HCT116 (cell line): ENCODE measurements at regions not wholly inside any gene's neighbourhood (a gene's known extent, or its start where the extent isn't known, plus 50 kb on each side); places are given as distances from the start of the nearest gene placed in this dataset.

ENCODE experiments used
- ATAC-seq: fragments of 200-7000 bp; cut with Tn5 transposase; 2 replicates; pipeline ENCODE4 v1.9.1; 2020; ENCODE audit warnings: mild to moderate bottlenecking, moderate library complexity
- BruUV-seq: library from RNA; stranded (reverse); fragments of 400-500 nt; replicated peaks from 2 replicates; lab custom pipeline; 2021; lab: Mats Ljungman, UMichigan
- CTCF ChIA-PET: fragments of 300-600 bp; sonication (Branson Sonifier 250); formaldehyde crosslinking; loops from one replicate; lab custom pipeline; 2021; ENCODE audit warnings: antibody characterized with exemption; lab: Charles Lee
- POLR2A ChIA-PET: fragments of 300-600, 350-600 bp; sonication (Branson Sonifier 250); formaldehyde crosslinking; loops from one replicate; lab custom pipeline; 2021; ENCODE audit warnings: antibody characterized with exemption; lab: Charles Lee
- RAD21 ChIA-PET, 2 experiments: fragments of 300-600 bp; sonication (Branson Sonifier 250); formaldehyde crosslinking; loops; one replicate each; lab custom pipeline; 2023; ENCODE audit warnings: low total read pairs in 2 of 2; ENCODE audit not compliant: uncharacterized antibody in 2 of 2, unreplicated experiment in 2 of 2, low non-redundant PET in 1 of 2; lab: Charles Lee
- DNase-seq: peaks from one replicate; pipeline ENCODE4 v3.0.0-alpha.2; 2010; ENCODE audit warnings: low read depth, low spot score
- H2AFZ ChIP-seq: fragments of 200-600 bp; shearing (Covaris generic), sonication (generic); 2 replicates; pipeline ENCODE4 v1.6.1; 2017; ENCODE audit warnings: low read depth, mixed run types, mixed read lengths, antibody characterized with exemption, low read length; ENCODE audit not compliant: poor library complexity, severe bottlenecking
- H3K27ac ChIP-seq: 2 replicates; pipeline ENCODE4 v1.5.1; 2012; ENCODE audit warnings: low read depth, low read length
- H3K27me3 ChIP-seq: fragments of 200-600 bp; sonication (generic); 2 replicates; pipeline ENCODE4 v1.6.1; 2016; ENCODE audit warnings: mixed run types, low read length, mixed read lengths; ENCODE audit not compliant: insufficient read depth
- H3K36me3 ChIP-seq, 2 experiments: fragments of 200-500 bp in 1 of 2; fragments of 200-600 bp in 1 of 2; sonication (Bioruptor generic) in 1 of 2; sonication (generic) in 1 of 2; 2 replicates each; pipeline versions ENCODE4 v1.5.1 to v1.6.1; 2014 to 2016; ENCODE audit warnings: low read length in 2 of 2, inconsistent platforms in 1 of 2, mixed read lengths in 1 of 2, mixed run types in 1 of 2; ENCODE audit not compliant: insufficient read depth in 2 of 2, control insufficient read depth in 1 of 2
- H3K4me1 ChIP-seq, 2 experiments: fragments of 200-600 bp in 1 of 2; sonication (generic) in 1 of 2; 2 replicates each; pipeline versions ENCODE4 v1.5.1 to v1.6.1; 2012 to 2017; ENCODE audit warnings: low read length in 2 of 2, inconsistent platforms in 1 of 2, mild to moderate bottlenecking in 1 of 2, mixed read lengths in 1 of 2, mixed run types in 1 of 2, moderate library complexity in 1 of 2; ENCODE audit not compliant: insufficient read depth in 2 of 2, control insufficient read depth in 1 of 2
- H3K4me2 ChIP-seq: fragments of 200-600 bp; sonication (generic); 2 replicates; pipeline ENCODE4 v1.6.1; 2017; ENCODE audit warnings: mixed run types, low read length, mixed read lengths
- H3K4me3 ChIP-seq, 2 experiments: fragments of 200-600 bp in 1 of 2; sonication (generic) in 1 of 2; replicated peaks in 1 of 2; 2 replicates each; pipeline ENCODE4 v1.5.1; 2011 to 2016; ENCODE audit warnings: low read length in 2 of 2, control low read depth in 1 of 2, low read depth in 1 of 2, mild to moderate bottlenecking in 1 of 2, mixed read lengths in 1 of 2, mixed run types in 1 of 2
- H3K79me2 ChIP-seq: fragments of 200-600 bp; sonication (generic); 2 replicates; pipeline ENCODE4 v1.6.1; 2017; ENCODE audit warnings: mild to moderate bottlenecking, mixed run types, low read length, moderate library complexity, mixed read lengths; ENCODE audit not compliant: insufficient read depth
- H3K9ac ChIP-seq: fragments of 200-600 bp; sonication (generic); 2 replicates; pipeline ENCODE4 v1.6.1; 2016; ENCODE audit warnings: low read length, mixed read lengths
- H3K9me2 ChIP-seq: fragments of 200-600 bp; sonication (generic), shearing (Covaris generic); 2 replicates; pipeline ENCODE4 v1.6.1; 2017; ENCODE audit warnings: mixed run types, mild to moderate bottlenecking, moderate library complexity; ENCODE audit not compliant: insufficient read depth
- H3K9me3 ChIP-seq, 2 experiments: fragments of 200-500 bp in 1 of 2; fragments of 200-600 bp in 1 of 2; sonication (Bioruptor generic) in 1 of 2; sonication (generic) in 1 of 2; 2 replicates each; pipeline ENCODE4 v1.6.1; 2014 to 2017; ENCODE audit warnings: low read length in 2 of 2, mixed read lengths in 2 of 2, inconsistent platforms in 1 of 2, low read depth in 1 of 2, mild to moderate bottlenecking in 1 of 2, mixed run types in 1 of 2, moderate library complexity in 1 of 2; ENCODE audit not compliant: control insufficient read depth in 1 of 2, insufficient read depth in 1 of 2
- H4K20me1 ChIP-seq: fragments of 200-600 bp; sonication (generic), shearing (Covaris generic); 2 replicates; pipeline ENCODE4 v1.6.1; 2017; ENCODE audit warnings: mixed run types, mild to moderate bottlenecking, moderate library complexity; ENCODE audit not compliant: insufficient read depth
- CEBPB ChIP-seq: IDR thresholded peaks from 2 replicates; pipeline ENCODE4 v1.6.1; 2012; ENCODE audit warnings: low read depth
- EZH2 ChIP-seq: fragments of 200-600 bp; sonication (generic); IDR thresholded peaks from 2 replicates; pipeline ENCODE4 v1.6.1; 2017; ENCODE audit warnings: antibody characterized with exemption, mixed run types
- EZH2phosphoT487 ChIP-seq: fragments of 200-600 bp; IDR thresholded peaks from 2 replicates; pipeline ENCODE4 v1.6.1; 2018; ENCODE audit warnings: antibody characterized with exemption, borderline replicate concordance
- FOSL1 ChIP-seq: IDR thresholded peaks from 2 replicates; pipeline ENCODE4 v1.6.1; 2012; ENCODE audit warnings: low read depth
- POLR2A ChIP-seq: IDR thresholded peaks from 2 replicates; pipeline ENCODE4 v1.7.0; 2011; ENCODE audit warnings: borderline replicate concordance; ENCODE audit not compliant: insufficient read depth, insufficient read length; ENCODE audit errors: extremely low read depth
- POLR2AphosphoS5 ChIP-seq: IDR thresholded peaks from 2 replicates; pipeline ENCODE4 v1.6.1; 2011; ENCODE audit warnings: mild to moderate bottlenecking, low read depth, low read length, moderate library complexity
- SIN3A ChIP-seq: IDR thresholded peaks from 2 replicates; pipeline ENCODE4 v1.6.1; 2012; ENCODE audit warnings: low read depth
- SP1 ChIP-seq: IDR thresholded peaks from 2 replicates; pipeline ENCODE4 v1.6.1; 2012; ENCODE audit warnings: low read depth
- TCF7L2 ChIP-seq: IDR thresholded peaks from 2 replicates; pipeline ENCODE4 v1.7.0; 2011; ENCODE audit warnings: borderline replicate concordance, inconsistent platforms; ENCODE audit not compliant: insufficient read depth, insufficient read length; ENCODE audit errors: extremely low read depth
- YY1 ChIP-seq: IDR thresholded peaks from 2 replicates; pipeline ENCODE4 v1.6.1; 2011; ENCODE audit warnings: low read length, low read depth, moderate library complexity, mild to moderate bottlenecking; ENCODE audit not compliant: insufficient replicate concordance; ENCODE audit errors: extremely low read depth
- ZBTB33 ChIP-seq: IDR thresholded peaks from 2 replicates; pipeline ENCODE4 v1.6.1; 2011; ENCODE audit warnings: mild to moderate bottlenecking, low read length, moderate library complexity; ENCODE audit not compliant: insufficient replicate concordance; ENCODE audit errors: extremely low read depth
- ZFX ChIP-seq: fragments of 450-650 bp; IDR thresholded peaks from 2 replicates; pipeline ENCODE4 v1.6.1; 2017
- ZNF274 ChIP-seq: fragments of 200-500 bp; sonication (Bioruptor generic); IDR thresholded peaks from 2 replicates; pipeline ENCODE4 v1.6.1; 2014; ENCODE audit warnings: mild to moderate bottlenecking, low read depth, low read length, inconsistent platforms
- intact Hi-C: fragments of 100-400 bp; cut with micrococcal nuclease; formaldehyde crosslinking; loops from 2 replicates; pipeline ENCODE4 v1.10.0; 2022
- TF ChIP-seq, protein P1 (sequence below): IDR thresholded peaks from 2 replicates; pipeline ENCODE4 v1.6.1; 2012; ENCODE audit warnings: low read depth
- TF ChIP-seq, protein P2 (sequence below): IDR thresholded peaks from 2 replicates; pipeline ENCODE4 v1.6.1; 2012
- TF ChIP-seq, protein P3 (sequence below), 3 experiments: fragments of 200-600 bp in 1 of 3; sonication (generic) in 1 of 3; IDR thresholded peaks in 2 of 3; conservative IDR thresholded peaks in 1 of 3; 2 replicates each; pipeline ENCODE4 v1.5.1; 2012 to 2017; ENCODE audit warnings: low read depth in 2 of 3, low read length in 2 of 3, antibody characterized with exemption in 1 of 3, borderline replicate concordance in 1 of 3, control low read depth in 1 of 3, mild to moderate bottlenecking in 1 of 3, mixed read lengths in 1 of 3, mixed run types in 1 of 3, moderate library complexity in 1 of 3; ENCODE audit not compliant: insufficient read depth in 1 of 3
- TF ChIP-seq, protein P4 (sequence below): IDR thresholded peaks from 2 replicates; pipeline ENCODE4 v1.6.1; 2012

DNA sequence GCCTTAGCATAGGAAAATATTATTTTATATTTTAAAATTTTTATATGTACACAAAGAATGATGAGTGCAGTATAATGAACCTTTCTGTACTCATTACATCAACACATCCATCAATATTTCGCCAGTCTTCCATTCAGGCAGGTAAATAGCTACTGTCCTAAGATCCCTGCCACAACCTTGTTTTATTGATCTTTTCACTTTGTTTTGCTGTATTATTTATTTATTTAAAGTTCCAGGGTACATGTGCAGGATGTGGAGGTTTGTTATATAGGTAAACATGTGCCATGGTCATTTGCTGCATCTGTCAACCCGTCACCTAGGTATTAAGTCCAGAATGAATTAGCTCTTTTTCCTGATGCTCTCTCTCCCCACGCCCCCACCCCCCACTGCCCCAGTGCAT is 64.6 kb downstream of the INHBB start:
- Histone ChIP-seq H3K4me3 (no peak overlapping the region), H4K20me1 (no peaks in the 10 kb centered on the region), H3K36me3 (no peaks in the 10 kb centered on the region), H2AFZ (no peak overlapping the region), H3K4me1 (no peaks in the 10 kb centered on the region), H3K4me2 (no peak overlapping the region), H3K27me3 (no peaks in the 10 kb centered on the region), H3K9me2 (no peaks in the 10 kb centered on the region), H3K9ac (no peak overlapping the region), H3K9me3 (peaks cover 0 to 9% of the 10 kb centered on the region in 2 experiments; a peak in 2 of 4 replicates), H3K27ac (no peak overlapping the region), H3K79me2 (no peaks in the 10 kb centered on the region)
- ATAC-seq: no peak
- DNase-seq: no peak
- ChIA-PET POLR2A (interaction anchor here (0.5 kb wide), 1 partner anchor 15 kb away, joined by 3 read pairs; no protein-coding TSS in a partner anchor), CTCF (no interaction called here), RAD21 (interaction anchor here in 1 of 2 experiments (0.7 kb wide), 1 partner anchor 213 kb away, joined by 5 read pairs; no protein-coding TSS in a partner anchor)
- BruUV-seq: no TSS peak
- TF ChIP-seq EZH2: no peak
- no peak for TF ChIP-seq SIN3A
- TF ChIP-seq, protein P1, sequence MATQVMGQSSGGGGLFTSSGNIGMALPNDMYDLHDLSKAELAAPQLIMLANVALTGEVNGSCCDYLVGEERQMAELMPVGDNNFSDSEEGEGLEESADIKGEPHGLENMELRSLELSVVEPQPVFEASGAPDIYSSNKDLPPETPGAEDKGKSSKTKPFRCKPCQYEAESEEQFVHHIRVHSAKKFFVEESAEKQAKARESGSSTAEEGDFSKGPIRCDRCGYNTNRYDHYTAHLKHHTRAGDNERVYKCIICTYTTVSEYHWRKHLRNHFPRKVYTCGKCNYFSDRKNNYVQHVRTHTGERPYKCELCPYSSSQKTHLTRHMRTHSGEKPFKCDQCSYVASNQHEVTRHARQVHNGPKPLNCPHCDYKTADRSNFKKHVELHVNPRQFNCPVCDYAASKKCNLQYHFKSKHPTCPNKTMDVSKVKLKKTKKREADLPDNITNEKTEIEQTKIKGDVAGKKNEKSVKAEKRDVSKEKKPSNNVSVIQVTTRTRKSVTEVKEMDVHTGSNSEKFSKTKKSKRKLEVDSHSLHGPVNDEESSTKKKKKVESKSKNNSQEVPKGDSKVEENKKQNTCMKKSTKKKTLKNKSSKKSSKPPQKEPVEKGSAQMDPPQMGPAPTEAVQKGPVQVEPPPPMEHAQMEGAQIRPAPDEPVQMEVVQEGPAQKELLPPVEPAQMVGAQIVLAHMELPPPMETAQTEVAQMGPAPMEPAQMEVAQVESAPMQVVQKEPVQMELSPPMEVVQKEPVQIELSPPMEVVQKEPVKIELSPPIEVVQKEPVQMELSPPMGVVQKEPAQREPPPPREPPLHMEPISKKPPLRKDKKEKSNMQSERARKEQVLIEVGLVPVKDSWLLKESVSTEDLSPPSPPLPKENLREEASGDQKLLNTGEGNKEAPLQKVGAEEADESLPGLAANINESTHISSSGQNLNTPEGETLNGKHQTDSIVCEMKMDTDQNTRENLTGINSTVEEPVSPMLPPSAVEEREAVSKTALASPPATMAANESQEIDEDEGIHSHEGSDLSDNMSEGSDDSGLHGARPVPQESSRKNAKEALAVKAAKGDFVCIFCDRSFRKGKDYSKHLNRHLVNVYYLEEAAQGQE: no peak
- no peak for TF ChIP-seq EZH2phosphoT487
- no peak for TF ChIP-seq POLR2AphosphoS5
- TF ChIP-seq, protein P2, sequence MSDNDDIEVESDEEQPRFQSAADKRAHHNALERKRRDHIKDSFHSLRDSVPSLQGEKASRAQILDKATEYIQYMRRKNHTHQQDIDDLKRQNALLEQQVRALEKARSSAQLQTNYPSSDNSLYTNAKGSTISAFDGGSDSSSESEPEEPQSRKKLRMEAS: no peak
- TF ChIP-seq TCF7L2: no peak
- TF ChIP-seq, protein P3, sequence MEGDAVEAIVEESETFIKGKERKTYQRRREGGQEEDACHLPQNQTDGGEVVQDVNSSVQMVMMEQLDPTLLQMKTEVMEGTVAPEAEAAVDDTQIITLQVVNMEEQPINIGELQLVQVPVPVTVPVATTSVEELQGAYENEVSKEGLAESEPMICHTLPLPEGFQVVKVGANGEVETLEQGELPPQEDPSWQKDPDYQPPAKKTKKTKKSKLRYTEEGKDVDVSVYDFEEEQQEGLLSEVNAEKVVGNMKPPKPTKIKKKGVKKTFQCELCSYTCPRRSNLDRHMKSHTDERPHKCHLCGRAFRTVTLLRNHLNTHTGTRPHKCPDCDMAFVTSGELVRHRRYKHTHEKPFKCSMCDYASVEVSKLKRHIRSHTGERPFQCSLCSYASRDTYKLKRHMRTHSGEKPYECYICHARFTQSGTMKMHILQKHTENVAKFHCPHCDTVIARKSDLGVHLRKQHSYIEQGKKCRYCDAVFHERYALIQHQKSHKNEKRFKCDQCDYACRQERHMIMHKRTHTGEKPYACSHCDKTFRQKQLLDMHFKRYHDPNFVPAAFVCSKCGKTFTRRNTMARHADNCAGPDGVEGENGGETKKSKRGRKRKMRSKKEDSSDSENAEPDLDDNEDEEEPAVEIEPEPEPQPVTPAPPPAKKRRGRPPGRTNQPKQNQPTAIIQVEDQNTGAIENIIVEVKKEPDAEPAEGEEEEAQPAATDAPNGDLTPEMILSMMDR (IDR thresholded peaks at IDR 0.05 in 2 of 3, conservative IDR thresholded peaks at IDR 0.05 in 1 of 3; ENCODE audit: borderline replicate concordance in 1 of 3, insufficient read depth in 1 of 3, low read depth in 2 of 3, low read length in 2 of 3): no peak
- TF ChIP-seq SP1: no peak
- no peak for TF ChIP-seq CEBPB
- TF ChIP-seq POLR2A: no peak
- TF ChIP-seq, protein P4, sequence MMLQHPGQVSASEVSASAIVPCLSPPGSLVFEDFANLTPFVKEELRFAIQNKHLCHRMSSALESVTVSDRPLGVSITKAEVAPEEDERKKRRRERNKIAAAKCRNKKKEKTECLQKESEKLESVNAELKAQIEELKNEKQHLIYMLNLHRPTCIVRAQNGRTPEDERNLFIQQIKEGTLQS: no peak
- TF ChIP-seq ZFX: no peak
- no peak for TF ChIP-seq ZNF274
- no peak for TF ChIP-seq YY1
- no peak for TF ChIP-seq FOSL1
- TF ChIP-seq ZBTB33: no peak
- intact Hi-C loops: no loop called here
